Coronary artery (tissue), 2 donors: ENCODE measurements at regions not wholly inside any gene's neighbourhood (a gene's known extent, or its start where the extent isn't known, plus 50 kb on each side); places are given as distances from the start of the nearest gene placed in this dataset.

Experiments
- DNase-seq: peaks from one replicate; pipeline ENCODE4 v3.0.0-alpha.2; 2017; ENCODE audit warnings: low spot score
- H3K27ac ChIP-seq, 2 donors: fragments of 200-600 bp; sonication (generic); one replicate each; pipeline ENCODE4 v1.5.1; 2016 to 2019
- H3K4me3 ChIP-seq: fragments of 200-600 bp; sonication (generic); 2 replicates; pipeline ENCODE4 v1.5.1; 2016; ENCODE audit warnings: mild to moderate bottlenecking, moderate library complexity
- CTCF ChIP-seq: fragments of 200-600 bp; sonication (generic); IDR thresholded peaks from one replicate; pipeline ENCODE4 v1.5.1; 2019; ENCODE audit warnings: antibody characterized with exemption

- Histone ChIP-seq H3K4me3 (no peak overlapping the region), H3K27ac (no peak overlapping the region)
- DNase-seq = no peak
- TF ChIP-seq CTCF = no peak
Measured at GRCh38 chr14:94952097-94952496, 182.2 kb upstream of the GSC start.

GRCh38 chr14:94946244-94946643 lies 176.3 kb upstream of the GSC start:
- Histone ChIP-seq H3K27ac (no peak overlapping the region), H3K4me3 (no peak overlapping the region)
- TF ChIP-seq CTCF = no peak
- DNase-seq = no peak

GRCh38 chr14:94945615-94946014 lies 175.7 kb upstream of the GSC start:
- H3K4me3 ChIP-seq = no peak overlapping the region
- TF ChIP-seq CTCF = no peak
- no peak overlapping the region for H3K27ac ChIP-seq
- no peak for DNase-seq

GRCh38 chr14:94944636-94945258 lies 174.8 kb upstream of the GSC start:
- DNase-seq = no peak
- TF ChIP-seq CTCF = no peak
- Histone ChIP-seq H3K4me3 (no peak overlapping the region), H3K27ac (no peak overlapping the region)

GRCh38 chr14:94942601-94943000 lies 172.7 kb upstream of the GSC start:
- Histone ChIP-seq H3K27ac (no peak overlapping the region), H3K4me3 (no peak overlapping the region)
- DNase-seq = no peak
- no peak for TF ChIP-seq CTCF

- no peak for TF ChIP-seq CTCF
- Histone ChIP-seq H3K4me3 (no peak overlapping the region), H3K27ac (no peak overlapping the region)
- DNase-seq = no peak
Measured at GRCh38 chr14:94941311-94941710, 171.4 kb upstream of the GSC start.

GRCh38 chr14:94940263-94940993 lies 170.5 kb upstream of the GSC start:
- TF ChIP-seq CTCF = no peak

More at GRCh38 chr14:94940263-94940993, 170.5 kb upstream of the GSC start:
- DNase-seq = no peak
- Histone ChIP-seq H3K4me3 (no peak overlapping the region), H3K27ac (no peak overlapping the region)
